ENCODE measurements at regions not wholly inside any gene's neighbourhood (a gene's known extent, or its start where the extent isn't known, plus 50 kb on each side); places are given as distances from the start of the nearest gene placed in this dataset.

DNA sequence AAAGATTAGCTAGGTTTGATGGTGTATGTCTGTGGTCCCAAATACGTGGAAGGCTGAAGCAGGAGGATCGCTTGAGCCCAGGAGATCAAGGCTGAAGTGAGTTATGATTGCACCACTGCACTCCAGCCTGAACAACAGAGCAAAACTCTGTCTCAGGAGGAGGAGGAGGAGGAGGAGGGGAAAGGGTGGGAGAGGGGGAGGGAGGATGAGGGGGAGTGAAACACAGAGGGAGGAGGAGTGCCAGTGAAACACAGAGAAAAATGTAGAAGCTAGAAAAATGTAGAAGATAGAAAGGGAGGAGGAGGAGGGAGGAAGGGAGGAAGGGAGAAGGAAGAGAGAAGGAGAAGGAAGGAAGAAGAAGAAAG, 387.5 kb downstream of the MTX2 start:
- ATAC-seq = no peak
- Histone ChIP-seq H3K9me3 (no peaks in the 10 kb centered on the region), H3K27ac (no peak overlapping the region), H3K4me1 (no peaks in the 10 kb centered on the region), H3K4me3 (no peak overlapping the region), H3K4me2 (no peak overlapping the region)
- TF ChIP-seq SREBF2 (IDR thresholded peaks at IDR 0.05) (no peak), FOSB (CRISPR knock-in tag; IDR thresholded peaks at IDR 0.05) (no peak), MAZ (IDR thresholded peaks at IDR 0.05; ENCODE audit: borderline replicate concordance, low read depth, low read length) (no peak), PHF8 (IDR thresholded peaks at IDR 0.05; ENCODE audit: borderline replicate concordance, low read depth) (no peak)
- TF ChIP-seq, protein P1, sequence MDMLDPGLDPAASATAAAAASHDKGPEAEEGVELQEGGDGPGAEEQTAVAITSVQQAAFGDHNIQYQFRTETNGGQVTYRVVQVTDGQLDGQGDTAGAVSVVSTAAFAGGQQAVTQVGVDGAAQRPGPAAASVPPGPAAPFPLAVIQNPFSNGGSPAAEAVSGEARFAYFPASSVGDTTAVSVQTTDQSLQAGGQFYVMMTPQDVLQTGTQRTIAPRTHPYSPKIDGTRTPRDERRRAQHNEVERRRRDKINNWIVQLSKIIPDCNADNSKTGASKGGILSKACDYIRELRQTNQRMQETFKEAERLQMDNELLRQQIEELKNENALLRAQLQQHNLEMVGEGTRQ (IDR thresholded peaks at IDR 0.05) = no peak
- CTCF ChIA-PET = interaction anchor here (1.4 to 7.8 kb wide), 3 partner anchors 158 to 530 kb away, joined by 3 to 196 read pairs (median 30); no protein-coding TSS in a partner anchor
- 46% methylated on average over 2 of the region's 2 CpGs for WGBS (ENCODE audit: missing lambda C conversion rate)
- DNase-seq (ENCODE audit: low read depth in 1 of 2, low spot score in 1 of 2) = no peak
- no peak for FAIRE-seq
- POLR2A ChIA-PET = no interaction called here

DNA sequence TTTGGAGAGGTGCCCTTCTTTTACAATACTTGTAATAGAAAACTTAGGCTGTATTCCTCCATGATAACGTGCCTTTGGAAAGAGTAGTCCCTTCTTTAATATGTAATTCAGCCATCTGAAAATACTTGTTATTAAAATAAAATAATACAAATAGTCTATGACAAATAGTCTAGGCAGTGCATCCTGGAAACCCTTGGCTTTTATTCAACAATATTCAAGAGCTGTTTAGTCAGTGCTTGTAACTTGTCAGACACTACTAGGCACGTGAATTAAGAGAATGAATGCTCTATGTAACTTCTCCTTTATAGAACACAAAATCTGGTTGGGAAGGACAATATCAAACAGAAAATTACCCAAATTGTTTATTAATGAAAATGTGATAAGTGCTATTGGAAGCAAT, 388.2 kb downstream of the MTX2 start:
- H3K27ac ChIP-seq = no peak overlapping the region
- ATAC-seq = no peak
- WGBS (ENCODE audit: missing lambda C conversion rate) = 8% methylated on average over 2 of the region's 2 CpGs
- no peak for FAIRE-seq
- no peak overlapping the region for H3K4me2 ChIP-seq
- DNase-seq (ENCODE audit: low read depth in 1 of 2, low spot score in 1 of 2) = no peak
- H3K4me1 ChIP-seq = no peaks in the 10 kb centered on the region
- H3K4me3 ChIP-seq = no peak overlapping the region
- TF ChIP-seq CBX8 (IDR thresholded peaks at IDR 0.05) = no peak
- no peak for TF ChIP-seq ZSCAN20 (CRISPR knock-in tag; IDR thresholded peaks at IDR 0.05)
- TF ChIP-seq MYC (IDR thresholded peaks at IDR 0.05; ENCODE audit: borderline replicate concordance, low read length) = no peak
- no peak for TF ChIP-seq FOSL2 (IDR thresholded peaks at IDR 0.05)
- no peak for TF ChIP-seq FOSL2 (CRISPR knock-in tag; IDR thresholded peaks at IDR 0.05)
- no peak for TF ChIP-seq HDAC2 (IDR thresholded peaks at IDR 0.05)
- no peak for TF ChIP-seq CHD4 (IDR thresholded peaks at IDR 0.05; ENCODE audit: borderline replicate concordance)
- no peak for TF ChIP-seq JUN (IDR thresholded peaks at IDR 0.05)
- CTCF ChIA-PET = interaction anchor here (7.8 kb wide), 1 partner anchor 516 kb away, joined by 196 read pairs; no protein-coding TSS in a partner anchor
- H3K9me3 ChIP-seq = no peaks in the 10 kb centered on the region
- POLR2A ChIA-PET = no interaction called here

DNA sequence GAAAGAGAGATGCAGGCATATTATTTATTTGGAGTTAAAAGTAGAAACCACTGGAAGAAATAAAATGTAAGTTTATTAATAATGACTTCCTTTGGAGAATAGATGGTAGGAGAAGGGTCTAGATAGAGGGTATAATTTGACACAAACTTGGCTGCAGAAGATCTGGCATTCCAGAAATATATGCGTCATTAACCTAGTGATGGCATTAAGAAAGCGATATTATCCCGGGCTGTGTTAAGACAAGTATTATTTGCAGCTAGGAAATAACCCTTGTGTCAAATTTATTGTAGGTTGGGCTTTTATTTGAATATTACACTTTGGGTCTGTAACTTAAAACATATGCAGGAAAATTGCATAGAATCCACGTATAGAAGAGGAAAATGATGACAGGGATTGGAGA, 389.5 kb downstream of the MTX2 start:
- 45% methylated on average over 4 of the region's 4 CpGs for WGBS (ENCODE audit: missing lambda C conversion rate)
- Histone ChIP-seq H3K9me3 (no peaks in the 10 kb centered on the region), H3K4me2 (no peak overlapping the region), H3K27ac (no peak overlapping the region), H3K4me1 (no peaks in the 10 kb centered on the region), H3K4me3 (no peak overlapping the region)
- DNase-seq (ENCODE audit: low read depth in 1 of 2, low spot score in 1 of 2) (no peak), ATAC-seq (no peak), FAIRE-seq (no peak)
- ChIA-PET POLR2A (no interaction called here), CTCF (interaction anchor here (2.5 kb wide), 1 partner anchor 518 kb away, joined by 8 read pairs; no protein-coding TSS in a partner anchor)
- no peak for TF ChIP-seq CBX2 (IDR thresholded peaks at IDR 0.05; ENCODE audit: borderline replicate concordance, low read depth)
- TF ChIP-seq ZSCAN20 (CRISPR knock-in tag; IDR thresholded peaks at IDR 0.05) = no peak
- TF ChIP-seq, protein P2, sequence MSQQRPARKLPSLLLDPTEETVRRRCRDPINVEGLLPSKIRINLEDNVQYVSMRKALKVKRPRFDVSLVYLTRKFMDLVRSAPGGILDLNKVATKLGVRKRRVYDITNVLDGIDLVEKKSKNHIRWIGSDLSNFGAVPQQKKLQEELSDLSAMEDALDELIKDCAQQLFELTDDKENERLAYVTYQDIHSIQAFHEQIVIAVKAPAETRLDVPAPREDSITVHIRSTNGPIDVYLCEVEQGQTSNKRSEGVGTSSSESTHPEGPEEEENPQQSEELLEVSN (IDR thresholded peaks at IDR 0.05; ENCODE audit: borderline replicate concordance, low read depth) = no peak
- no peak for TF ChIP-seq ESRRA (IDR thresholded peaks at IDR 0.05; ENCODE audit: borderline replicate concordance, low read length)
- no peak for TF ChIP-seq POLR2AphosphoS2 (conservative IDR thresholded peaks at IDR 0.05; ENCODE audit: low read length)
- no peak for TF ChIP-seq KDM1A (IDR thresholded peaks at IDR 0.05; ENCODE audit: low read depth)
- TF ChIP-seq MAZ (IDR thresholded peaks at IDR 0.05; ENCODE audit: borderline replicate concordance, low read depth, low read length) = no peak
- TF ChIP-seq CEBPB (IDR thresholded peaks at IDR 0.05) = no peak
- no peak for TF ChIP-seq SREBF2 (IDR thresholded peaks at IDR 0.05)

DNA sequence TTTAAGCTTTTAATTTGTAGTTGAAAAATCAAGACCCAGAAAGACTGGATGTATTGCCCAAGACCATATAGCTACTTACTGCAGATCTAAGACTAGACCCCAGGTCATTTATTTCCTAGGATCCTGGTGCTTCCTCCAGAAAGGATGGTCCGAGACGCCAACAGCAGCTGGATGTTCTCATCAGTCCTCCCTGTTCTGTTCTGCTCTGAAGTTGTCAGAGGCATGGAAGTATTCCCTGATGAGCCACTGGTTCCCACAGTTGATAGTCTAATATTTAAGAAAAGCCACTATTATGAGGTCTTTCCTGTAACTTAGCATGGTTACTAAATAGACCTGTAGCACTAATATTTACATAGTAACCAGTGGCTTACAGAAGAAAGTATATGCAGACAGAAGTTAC, 393.5 kb downstream of the MTX2 start:
- Histone ChIP-seq H3K27ac (no peak overlapping the region), H3K4me3 (no peak overlapping the region), H3K4me2 (no peak overlapping the region), H3K4me1 (no peaks in the 10 kb centered on the region), H3K9me3 (no peaks in the 10 kb centered on the region)
- TF ChIP-seq CEBPB (IDR thresholded peaks at IDR 0.05) = no peak
- no peak for TF ChIP-seq ZSCAN20 (CRISPR knock-in tag; IDR thresholded peaks at IDR 0.05)
- TF ChIP-seq KDM5A (IDR thresholded peaks at IDR 0.05) = no peak
- TF ChIP-seq, protein P3, sequence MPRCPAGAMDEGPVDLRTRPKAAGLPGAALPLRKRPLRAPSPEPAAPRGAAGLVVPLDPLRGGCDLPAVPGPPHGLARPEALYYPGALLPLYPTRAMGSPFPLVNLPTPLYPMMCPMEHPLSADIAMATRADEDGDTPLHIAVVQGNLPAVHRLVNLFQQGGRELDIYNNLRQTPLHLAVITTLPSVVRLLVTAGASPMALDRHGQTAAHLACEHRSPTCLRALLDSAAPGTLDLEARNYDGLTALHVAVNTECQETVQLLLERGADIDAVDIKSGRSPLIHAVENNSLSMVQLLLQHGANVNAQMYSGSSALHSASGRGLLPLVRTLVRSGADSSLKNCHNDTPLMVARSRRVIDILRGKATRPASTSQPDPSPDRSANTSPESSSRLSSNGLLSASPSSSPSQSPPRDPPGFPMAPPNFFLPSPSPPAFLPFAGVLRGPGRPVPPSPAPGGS (IDR thresholded peaks at IDR 0.05) = no peak
- TF ChIP-seq RAD21 (conservative IDR thresholded peaks at IDR 0.05 in 1 of 2, IDR thresholded peaks at IDR 0.05 in 1 of 2) = no peak
- TF ChIP-seq, protein P4, sequence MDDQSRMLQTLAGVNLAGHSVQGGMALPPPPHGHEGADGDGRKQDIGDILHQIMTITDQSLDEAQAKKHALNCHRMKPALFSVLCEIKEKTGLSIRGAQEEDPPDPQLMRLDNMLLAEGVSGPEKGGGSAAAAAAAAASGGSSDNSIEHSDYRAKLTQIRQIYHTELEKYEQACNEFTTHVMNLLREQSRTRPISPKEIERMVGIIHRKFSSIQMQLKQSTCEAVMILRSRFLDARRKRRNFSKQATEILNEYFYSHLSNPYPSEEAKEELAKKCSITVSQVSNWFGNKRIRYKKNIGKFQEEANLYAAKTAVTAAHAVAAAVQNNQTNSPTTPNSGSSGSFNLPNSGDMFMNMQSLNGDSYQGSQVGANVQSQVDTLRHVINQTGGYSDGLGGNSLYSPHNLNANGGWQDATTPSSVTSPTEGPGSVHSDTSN (IDR thresholded peaks at IDR 0.05) = no peak
- CTCF ChIA-PET = interaction anchor here (1.8 to 4.1 kb wide), 2 partner anchors 9 to 522 kb away, joined by 5 to 45 read pairs; no protein-coding TSS in a partner anchor
- POLR2A ChIA-PET = no interaction called here
- DNase-seq (ENCODE audit: low read depth in 1 of 2, low spot score in 1 of 2) (no peak), ATAC-seq (no peak), FAIRE-seq (no peak)
- 79% methylated on average over 2 of the region's 2 CpGs for WGBS (ENCODE audit: missing lambda C conversion rate)

All from A549 (cell line).